Dendritic cell treated with granulocyte-macrophage colony-stimulating factor and Interleukin-4, amounts not matched to agents 40 ng/mL and 50 ng/mL, for 4 days (primary cell): ENCODE measurements at regions not wholly inside any gene's neighbourhood (a gene's known extent, or its start where the extent isn't known, plus 50 kb on each side); places are given as distances from the start of the nearest gene placed in this dataset.

Source experiments
- H3K27ac Mint-ChIP-seq: one replicate; pipeline ENCODE4 v1.8.0; 2022; ENCODE audit warnings: mild to moderate bottlenecking, mixed read lengths
- H3K27me3 Mint-ChIP-seq: one replicate; pipeline ENCODE4 v1.8.0; 2022; ENCODE audit warnings: mild to moderate bottlenecking, mixed read lengths
- H3K36me3 Mint-ChIP-seq: one replicate; pipeline ENCODE4 v1.8.0; 2022; ENCODE audit warnings: low read depth, mixed read lengths
- H3K4me1 Mint-ChIP-seq: one replicate; pipeline ENCODE4 v1.8.0; 2022; ENCODE audit warnings: low read depth, mixed read lengths
- H3K4me3 Mint-ChIP-seq: one replicate; pipeline ENCODE4 v1.8.0; 2022; ENCODE audit warnings: mild to moderate bottlenecking, moderate library complexity, mixed read lengths
- H3K9me3 Mint-ChIP-seq: one replicate; pipeline ENCODE4 v1.8.0; 2022; ENCODE audit warnings: mixed read lengths
- intact Hi-C: fragments of 100-400 bp; cut with micrococcal nuclease; formaldehyde crosslinking; loops from one replicate; pipeline ENCODE4 v1.15.0; 2022

- Mint-ChIP-seq H3K9me3 (no peaks in the 10 kb centered on the region), H3K27ac (no peak overlapping the region), H3K36me3 (no peaks in the 10 kb centered on the region), H3K4me1 (no peaks in the 10 kb centered on the region), H3K4me3 (no peak overlapping the region), H3K27me3 (peaks cover 3% of the 10 kb centered on the region)
- intact Hi-C loops: no loop called here
Measured at GRCh38 chr6:1080453-1081337, 231.2 kb upstream of the FOXQ1 start.

GRCh38 chr6:1079525-1079924 lies 232.4 kb upstream of the FOXQ1 start:
- intact Hi-C loops: no loop called here
- no peaks in the 10 kb centered on the region for H3K9me3 Mint-ChIP-seq
- no peaks in the 10 kb centered on the region for H3K4me1 Mint-ChIP-seq

GRCh38 chr6:1077478-1078416 lies 234.2 kb upstream of the FOXQ1 start:
- no peak overlapping the region for H3K27ac Mint-ChIP-seq
- H3K36me3 Mint-ChIP-seq: no peaks in the 10 kb centered on the region
- no peaks in the 10 kb centered on the region for H3K9me3 Mint-ChIP-seq
- no peak overlapping the region for H3K4me3 Mint-ChIP-seq
- intact Hi-C loops: no loop called here
- no peaks in the 10 kb centered on the region for H3K4me1 Mint-ChIP-seq
- peaks cover 3% of the 10 kb centered on the region for H3K27me3 Mint-ChIP-seq

More at GRCh38 chr6:1079525-1079924, 232.4 kb upstream of the FOXQ1 start:
- no peaks in the 10 kb centered on the region for H3K36me3 Mint-ChIP-seq
- H3K27ac Mint-ChIP-seq: no peak overlapping the region
- H3K4me3 Mint-ChIP-seq: no peak overlapping the region
- H3K27me3 Mint-ChIP-seq: peaks cover 3% of the 10 kb centered on the region

GRCh38 chr6:1076531-1077459 lies 235.1 kb upstream of the FOXQ1 start:
- Mint-ChIP-seq H3K4me1 (no peaks in the 10 kb centered on the region), H3K36me3 (no peaks in the 10 kb centered on the region), H3K4me3 (no peak overlapping the region), H3K9me3 (no peaks in the 10 kb centered on the region), H3K27me3 (peaks cover 3% of the 10 kb centered on the region), H3K27ac (no peak overlapping the region)
- intact Hi-C loops: no loop called here

- no peaks in the 10 kb centered on the region for H3K36me3 Mint-ChIP-seq
- H3K4me3 Mint-ChIP-seq: no peak overlapping the region
- no peaks in the 10 kb centered on the region for H3K4me1 Mint-ChIP-seq
- intact Hi-C loops: no loop called here
- H3K27ac Mint-ChIP-seq: no peak overlapping the region
- H3K27me3 Mint-ChIP-seq: peaks cover 3% of the 10 kb centered on the region
- no peaks in the 10 kb centered on the region for H3K9me3 Mint-ChIP-seq
Measured at GRCh38 chr6:1075880-1076279, 236.0 kb upstream of the FOXQ1 start.

GRCh38 chr6:1075444-1075843 lies 236.5 kb upstream of the FOXQ1 start:
- H3K36me3 Mint-ChIP-seq: no peaks in the 10 kb centered on the region
- no peak overlapping the region for H3K27ac Mint-ChIP-seq
- peaks cover 3% of the 10 kb centered on the region for H3K27me3 Mint-ChIP-seq
- no peak overlapping the region for H3K4me3 Mint-ChIP-seq
- intact Hi-C loops: no loop called here
- H3K4me1 Mint-ChIP-seq: no peaks in the 10 kb centered on the region
- H3K9me3 Mint-ChIP-seq: no peaks in the 10 kb centered on the region

- Mint-ChIP-seq H3K4me1 (no peaks in the 10 kb centered on the region), H3K27me3 (peaks cover 11% of the 10 kb centered on the region), H3K27ac (no peak overlapping the region), H3K4me3 (no peak overlapping the region), H3K36me3 (no peaks in the 10 kb centered on the region), H3K9me3 (no peaks in the 10 kb centered on the region)
- intact Hi-C loops: no loop called here
Measured at GRCh38 chr6:1070085-1070521, 241.8 kb upstream of the FOXQ1 start.

GRCh38 chr6:1068905-1069304 lies 243.0 kb upstream of the FOXQ1 start:
- intact Hi-C loops: no loop called here
- Mint-ChIP-seq H3K9me3 (no peaks in the 10 kb centered on the region), H3K36me3 (no peaks in the 10 kb centered on the region), H3K27me3 (peaks cover 11% of the 10 kb centered on the region), H3K4me1 (no peaks in the 10 kb centered on the region), H3K27ac (no peak overlapping the region), H3K4me3 (no peak overlapping the region)

GRCh38 chr6:1068068-1068467 lies 243.8 kb upstream of the FOXQ1 start:
- H3K9me3 Mint-ChIP-seq: no peaks in the 10 kb centered on the region
- no peaks in the 10 kb centered on the region for H3K4me1 Mint-ChIP-seq
- peaks cover 11% of the 10 kb centered on the region for H3K27me3 Mint-ChIP-seq
- intact Hi-C loops: no loop called here
- H3K36me3 Mint-ChIP-seq: no peaks in the 10 kb centered on the region
- no peak overlapping the region for H3K4me3 Mint-ChIP-seq
- H3K27ac Mint-ChIP-seq: no peak overlapping the region

GRCh38 chr6:1067346-1067745 lies 244.6 kb upstream of the FOXQ1 start:
- no peaks in the 10 kb centered on the region for H3K4me1 Mint-ChIP-seq
- no peaks in the 10 kb centered on the region for H3K9me3 Mint-ChIP-seq
- no peaks in the 10 kb centered on the region for H3K36me3 Mint-ChIP-seq
- no peak overlapping the region for H3K27ac Mint-ChIP-seq
- no peak overlapping the region for H3K4me3 Mint-ChIP-seq
- peaks cover 11% of the 10 kb centered on the region for H3K27me3 Mint-ChIP-seq
- intact Hi-C loops: no loop called here

GRCh38 chr6:1066449-1067090 lies 245.3 kb upstream of the FOXQ1 start:
- intact Hi-C loops: no loop called here
- H3K9me3 Mint-ChIP-seq: no peaks in the 10 kb centered on the region
- H3K4me3 Mint-ChIP-seq: no peak overlapping the region
- H3K36me3 Mint-ChIP-seq: no peaks in the 10 kb centered on the region
- no peak overlapping the region for H3K27ac Mint-ChIP-seq
- H3K4me1 Mint-ChIP-seq: no peaks in the 10 kb centered on the region
- H3K27me3 Mint-ChIP-seq: peaks cover 13% of the 10 kb centered on the region

- no peaks in the 10 kb centered on the region for H3K36me3 Mint-ChIP-seq
- H3K4me1 Mint-ChIP-seq: no peaks in the 10 kb centered on the region
- peaks cover 13% of the 10 kb centered on the region for H3K27me3 Mint-ChIP-seq
- no peak overlapping the region for H3K4me3 Mint-ChIP-seq
- intact Hi-C loops: no loop called here
- H3K9me3 Mint-ChIP-seq: no peaks in the 10 kb centered on the region
- H3K27ac Mint-ChIP-seq: no peak overlapping the region
Measured at GRCh38 chr6:1065986-1066385, 245.9 kb upstream of the FOXQ1 start.
